K562 (cell line): ENCODE measurements at regions not wholly inside any gene's neighbourhood (a gene's known extent, or its start where the extent isn't known, plus 50 kb on each side); places are given as distances from the start of the nearest gene placed in this dataset.

Experiments used
- EP300 ChIP-seq: IDR thresholded peaks from 2 replicates; pipeline ENCODE4 v1.6.1; 2012; ENCODE audit warnings: low read length, improper control_type of control experiment
- ERF ChIP-seq: fragments of 450-650 bp; formaldehyde crosslinking; IDR thresholded peaks from 2 replicates; pipeline ENCODE4 v1.4.0; 2020; ENCODE audit warnings: mild to moderate bottlenecking, mixed read lengths
- FOXK2 ChIP-seq, 2 experiments: fragments of 450-650 bp; IDR thresholded peaks in 1 of 2; conservative IDR thresholded peaks in 1 of 2; 2 replicates each; pipeline ENCODE4 v1.6.1; 2016; ENCODE audit warnings: low read depth in 2 of 2, mild to moderate bottlenecking in 1 of 2
- NEUROD1 ChIP-seq: fragments of 150-350 bp; IDR thresholded peaks from 2 replicates; pipeline ENCODE4 v1.6.1; 2014; ENCODE audit warnings: borderline replicate concordance, low read length, low read depth; ENCODE audit not compliant: partially characterized antibody
- POLR2G ChIP-seq: fragments of 200-400 bp; formaldehyde crosslinking; IDR thresholded peaks from 2 replicates; pipeline ENCODE4 v1.6.1; 2017; ENCODE audit warnings: low read depth, mild to moderate bottlenecking, antibody characterized with exemption, low read length, moderate library complexity
- TCF7L2 ChIP-seq: fragments of 150-350 bp; IDR thresholded peaks from 2 replicates; pipeline ENCODE4 v1.6.1; 2016; ENCODE audit warnings: low read depth, mild to moderate bottlenecking, low read length, moderate library complexity
- ZNF143 ChIP-seq: sonication (generic); formaldehyde crosslinking; IDR thresholded peaks from 2 replicates; pipeline ENCODE4 v1.9.0; 2022; ENCODE audit warnings: mild to moderate bottlenecking, missing genetic modification reagents
- TF ChIP-seq, protein P1 (sequence below): fragments of 450-650 bp; IDR thresholded peaks from 2 replicates; pipeline ENCODE4 v1.6.1; 2016; ENCODE audit warnings: low read depth
- TF ChIP-seq, protein P2 (sequence below): fragments of 450-650 bp; formaldehyde crosslinking; IDR thresholded peaks from 2 replicates; pipeline ENCODE4 v1.4.0; 2022; ENCODE audit warnings: mild to moderate bottlenecking, moderate library complexity
- TF ChIP-seq, protein P3 (sequence below): fragments of 200-800 bp; sonication (Bioruptor generic); IDR thresholded peaks from 2 replicates; pipeline ENCODE4 v1.6.1; 2016; ENCODE audit warnings: missing genetic modification characterization, missing compliant biosample characterization
- TF ChIP-seq, protein P4 (sequence below): sonication (generic); formaldehyde crosslinking; IDR thresholded peaks from 2 replicates; pipeline ENCODE4 v1.8.1; 2022; ENCODE audit warnings: missing genetic modification reagents

DNA sequence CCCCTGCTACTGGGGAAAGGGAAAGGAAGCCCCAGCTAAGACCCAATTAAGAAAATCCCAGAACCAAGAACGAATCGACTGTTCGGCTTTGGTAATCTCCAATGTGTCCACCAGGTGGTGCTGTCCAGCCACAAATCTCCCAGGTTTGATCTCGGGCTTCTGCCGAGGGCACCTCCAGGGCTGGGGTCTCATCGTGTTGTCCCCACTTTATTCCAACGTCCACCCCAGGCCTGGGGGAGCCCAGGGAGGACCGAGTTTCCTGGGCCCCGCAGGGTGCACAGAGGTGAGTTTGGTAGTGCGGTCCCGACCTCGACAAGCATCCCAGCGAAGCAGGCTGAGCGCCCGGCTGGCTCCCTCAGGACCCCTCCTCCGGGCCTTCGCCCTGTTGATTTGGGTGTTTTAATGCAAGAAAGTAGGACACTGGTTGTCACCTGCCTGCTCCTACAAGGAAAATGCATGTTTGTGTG, 185.1 kb downstream of the GOLGA6L6 start (continued):
- TF ChIP-seq, protein P1, sequence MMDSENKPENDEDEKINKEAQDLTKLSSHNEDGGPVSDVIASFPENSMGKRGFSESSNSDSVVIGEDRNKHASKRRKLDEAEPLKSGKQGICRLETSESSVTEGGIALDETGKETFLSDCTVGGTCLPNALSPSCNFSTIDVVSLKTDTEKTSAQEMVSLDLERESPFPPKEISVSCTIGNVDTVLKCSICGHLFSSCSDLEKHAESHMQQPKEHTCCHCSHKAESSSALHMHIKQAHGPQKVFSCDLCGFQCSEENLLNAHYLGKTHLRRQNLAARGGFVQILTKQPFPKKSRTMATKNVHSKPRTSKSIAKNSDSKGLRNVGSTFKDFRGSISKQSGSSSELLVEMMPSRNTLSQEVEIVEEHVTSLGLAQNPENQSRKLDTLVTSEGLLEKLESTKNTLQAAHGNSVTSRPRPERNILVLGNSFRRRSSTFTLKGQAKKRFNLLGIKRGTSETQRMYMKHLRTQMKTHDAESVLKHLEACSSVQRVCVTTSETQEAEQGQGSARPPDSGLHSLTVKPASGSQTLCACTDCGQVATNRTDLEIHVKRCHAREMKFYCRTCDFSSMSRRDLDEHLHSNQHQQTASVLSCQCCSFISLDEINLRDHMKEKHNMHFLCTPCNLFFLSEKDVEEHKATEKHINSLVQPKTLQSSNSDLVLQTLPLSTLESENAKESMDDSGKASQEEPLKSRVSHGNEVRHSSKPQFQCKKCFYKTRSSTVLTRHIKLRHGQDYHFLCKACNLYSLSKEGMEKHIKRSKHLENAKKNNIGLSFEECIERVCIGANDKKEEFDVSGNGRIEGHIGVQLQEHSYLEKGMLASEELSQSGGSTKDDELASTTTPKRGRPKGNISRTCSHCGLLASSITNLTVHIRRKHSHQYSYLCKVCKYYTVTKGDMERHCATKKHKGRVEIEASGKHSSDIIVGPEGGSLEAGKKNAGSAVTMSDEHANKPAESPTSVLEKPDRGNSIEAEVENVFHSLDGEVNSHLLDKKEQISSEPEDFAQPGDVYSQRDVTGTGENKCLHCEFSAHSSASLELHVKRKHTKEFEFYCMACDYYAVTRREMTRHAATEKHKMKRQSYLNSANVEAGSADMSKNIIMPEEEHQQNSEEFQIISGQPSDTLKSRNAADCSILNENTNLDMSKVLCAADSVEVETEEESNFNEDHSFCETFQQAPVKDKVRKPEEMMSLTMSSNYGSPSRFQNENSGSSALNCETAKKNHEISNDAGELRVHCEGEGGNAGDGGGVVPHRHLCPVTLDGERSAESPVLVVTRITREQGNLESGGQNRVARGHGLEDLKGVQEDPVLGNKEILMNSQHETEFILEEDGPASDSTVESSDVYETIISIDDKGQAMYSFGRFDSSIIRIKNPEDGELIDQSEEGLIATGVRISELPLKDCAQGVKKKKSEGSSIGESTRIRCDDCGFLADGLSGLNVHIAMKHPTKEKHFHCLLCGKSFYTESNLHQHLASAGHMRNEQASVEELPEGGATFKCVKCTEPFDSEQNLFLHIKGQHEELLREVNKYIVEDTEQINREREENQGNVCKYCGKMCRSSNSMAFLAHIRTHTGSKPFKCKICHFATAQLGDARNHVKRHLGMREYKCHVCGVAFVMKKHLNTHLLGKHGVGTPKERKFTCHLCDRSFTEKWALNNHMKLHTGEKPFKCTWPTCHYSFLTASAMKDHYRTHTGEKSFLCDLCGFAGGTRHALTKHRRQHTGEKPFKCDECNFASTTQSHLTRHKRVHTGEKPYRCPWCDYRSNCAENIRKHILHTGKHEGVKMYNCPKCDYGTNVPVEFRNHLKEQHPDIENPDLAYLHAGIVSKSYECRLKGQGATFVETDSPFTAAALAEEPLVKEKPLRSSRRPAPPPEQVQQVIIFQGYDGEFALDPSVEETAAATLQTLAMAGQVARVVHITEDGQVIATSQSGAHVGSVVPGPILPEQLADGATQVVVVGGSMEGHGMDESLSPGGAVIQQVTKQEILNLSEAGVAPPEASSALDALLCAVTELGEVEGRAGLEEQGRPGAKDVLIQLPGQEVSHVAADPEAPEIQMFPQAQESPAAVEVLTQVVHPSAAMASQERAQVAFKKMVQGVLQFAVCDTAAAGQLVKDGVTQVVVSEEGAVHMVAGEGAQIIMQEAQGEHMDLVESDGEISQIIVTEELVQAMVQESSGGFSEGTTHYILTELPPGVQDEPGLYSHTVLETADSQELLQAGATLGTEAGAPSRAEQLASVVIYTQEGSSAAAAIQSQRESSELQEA: no peak
- TF ChIP-seq TCF7L2 (no peak), ZNF143 (CRISPR knock-in tag) (no peak), ERF (CRISPR knock-in tag) (no peak), FOXK2 (conservative IDR thresholded peaks at IDR 0.05 in 1 of 2, IDR thresholded peaks at IDR 0.05 in 1 of 2; ENCODE audit: low read depth in 2 of 2) (no peak), EP300 (no peak), NEUROD1 (peak; percentile 29), POLR2G (no peak)
- TF ChIP-seq, protein P2, sequence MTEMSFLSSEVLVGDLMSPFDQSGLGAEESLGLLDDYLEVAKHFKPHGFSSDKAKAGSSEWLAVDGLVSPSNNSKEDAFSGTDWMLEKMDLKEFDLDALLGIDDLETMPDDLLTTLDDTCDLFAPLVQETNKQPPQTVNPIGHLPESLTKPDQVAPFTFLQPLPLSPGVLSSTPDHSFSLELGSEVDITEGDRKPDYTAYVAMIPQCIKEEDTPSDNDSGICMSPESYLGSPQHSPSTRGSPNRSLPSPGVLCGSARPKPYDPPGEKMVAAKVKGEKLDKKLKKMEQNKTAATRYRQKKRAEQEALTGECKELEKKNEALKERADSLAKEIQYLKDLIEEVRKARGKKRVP (CRISPR knock-in tag): no peak
- TF ChIP-seq, protein P3, sequence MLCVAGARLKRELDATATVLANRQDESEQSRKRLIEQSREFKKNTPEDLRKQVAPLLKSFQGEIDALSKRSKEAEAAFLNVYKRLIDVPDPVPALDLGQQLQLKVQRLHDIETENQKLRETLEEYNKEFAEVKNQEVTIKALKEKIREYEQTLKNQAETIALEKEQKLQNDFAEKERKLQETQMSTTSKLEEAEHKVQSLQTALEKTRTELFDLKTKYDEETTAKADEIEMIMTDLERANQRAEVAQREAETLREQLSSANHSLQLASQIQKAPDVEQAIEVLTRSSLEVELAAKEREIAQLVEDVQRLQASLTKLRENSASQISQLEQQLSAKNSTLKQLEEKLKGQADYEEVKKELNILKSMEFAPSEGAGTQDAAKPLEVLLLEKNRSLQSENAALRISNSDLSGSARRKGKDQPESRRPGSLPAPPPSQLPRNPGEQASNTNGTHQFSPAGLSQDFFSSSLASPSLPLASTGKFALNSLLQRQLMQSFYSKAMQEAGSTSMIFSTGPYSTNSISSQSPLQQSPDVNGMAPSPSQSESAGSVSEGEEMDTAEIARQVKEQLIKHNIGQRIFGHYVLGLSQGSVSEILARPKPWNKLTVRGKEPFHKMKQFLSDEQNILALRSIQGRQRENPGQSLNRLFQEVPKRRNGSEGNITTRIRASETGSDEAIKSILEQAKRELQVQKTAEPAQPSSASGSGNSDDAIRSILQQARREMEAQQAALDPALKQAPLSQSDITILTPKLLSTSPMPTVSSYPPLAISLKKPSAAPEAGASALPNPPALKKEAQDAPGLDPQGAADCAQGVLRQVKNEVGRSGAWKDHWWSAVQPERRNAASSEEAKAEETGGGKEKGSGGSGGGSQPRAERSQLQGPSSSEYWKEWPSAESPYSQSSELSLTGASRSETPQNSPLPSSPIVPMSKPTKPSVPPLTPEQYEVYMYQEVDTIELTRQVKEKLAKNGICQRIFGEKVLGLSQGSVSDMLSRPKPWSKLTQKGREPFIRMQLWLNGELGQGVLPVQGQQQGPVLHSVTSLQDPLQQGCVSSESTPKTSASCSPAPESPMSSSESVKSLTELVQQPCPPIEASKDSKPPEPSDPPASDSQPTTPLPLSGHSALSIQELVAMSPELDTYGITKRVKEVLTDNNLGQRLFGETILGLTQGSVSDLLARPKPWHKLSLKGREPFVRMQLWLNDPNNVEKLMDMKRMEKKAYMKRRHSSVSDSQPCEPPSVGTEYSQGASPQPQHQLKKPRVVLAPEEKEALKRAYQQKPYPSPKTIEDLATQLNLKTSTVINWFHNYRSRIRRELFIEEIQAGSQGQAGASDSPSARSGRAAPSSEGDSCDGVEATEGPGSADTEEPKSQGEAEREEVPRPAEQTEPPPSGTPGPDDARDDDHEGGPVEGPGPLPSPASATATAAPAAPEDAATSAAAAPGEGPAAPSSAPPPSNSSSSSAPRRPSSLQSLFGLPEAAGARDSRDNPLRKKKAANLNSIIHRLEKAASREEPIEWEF (CRISPR knock-in tag): no peak
- TF ChIP-seq, protein P4, sequence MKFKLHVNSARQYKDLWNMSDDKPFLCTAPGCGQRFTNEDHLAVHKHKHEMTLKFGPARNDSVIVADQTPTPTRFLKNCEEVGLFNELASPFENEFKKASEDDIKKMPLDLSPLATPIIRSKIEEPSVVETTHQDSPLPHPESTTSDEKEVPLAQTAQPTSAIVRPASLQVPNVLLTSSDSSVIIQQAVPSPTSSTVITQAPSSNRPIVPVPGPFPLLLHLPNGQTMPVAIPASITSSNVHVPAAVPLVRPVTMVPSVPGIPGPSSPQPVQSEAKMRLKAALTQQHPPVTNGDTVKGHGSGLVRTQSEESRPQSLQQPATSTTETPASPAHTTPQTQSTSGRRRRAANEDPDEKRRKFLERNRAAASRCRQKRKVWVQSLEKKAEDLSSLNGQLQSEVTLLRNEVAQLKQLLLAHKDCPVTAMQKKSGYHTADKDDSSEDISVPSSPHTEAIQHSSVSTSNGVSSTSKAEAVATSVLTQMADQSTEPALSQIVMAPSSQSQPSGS: no peak
